Nephron (organoid): ENCODE measurements at regions not wholly inside any gene's neighbourhood (a gene's known extent, or its start where the extent isn't known, plus 50 kb on each side); places are given as distances from the start of the nearest gene placed in this dataset.

Experiments used
- H3K27ac Mint-ChIP-seq, 3 experiments: 2 replicates each; pipeline ENCODE4 v1.8.0; 2020; ENCODE audit warnings: mixed read lengths in 3 of 3, mild to moderate bottlenecking in 2 of 3, moderate library complexity in 1 of 3
- H3K27me3 Mint-ChIP-seq: 2 replicates; pipeline ENCODE4 v1.8.0; 2021; ENCODE audit warnings: low read depth, mild to moderate bottlenecking, moderate library complexity, mixed read lengths
- H3K36me3 Mint-ChIP-seq: 2 replicates; pipeline ENCODE4 v1.8.0; 2020; ENCODE audit warnings: low read depth, mixed read lengths
- H3K4me1 Mint-ChIP-seq: 2 replicates; pipeline ENCODE4 v1.8.0; 2020; ENCODE audit warnings: mixed read lengths
- H3K4me3 Mint-ChIP-seq, 3 experiments: 2 replicates each; pipeline ENCODE4 v1.8.0; 2020; ENCODE audit warnings: mild to moderate bottlenecking in 3 of 3, mixed read lengths in 3 of 3, moderate library complexity in 2 of 3
- H3K9me3 Mint-ChIP-seq: 2 replicates; pipeline ENCODE4 v1.8.0; 2020; ENCODE audit warnings: mixed read lengths
- CTCF ChIP-seq, 3 experiments: fragments of 200-600 bp; sonication (generic); IDR thresholded peaks; one replicate each; pipeline ENCODE4 v1.5.0; 2021; ENCODE audit warnings: antibody characterized with exemption in 3 of 3; ENCODE audit not compliant: unreplicated experiment in 3 of 3

- peaks cover 4% of the 10 kb centered on the region for H3K9me3 Mint-ChIP-seq
- peak overlapping the region; percentile 21 to 73 (median 55) for H3K27ac Mint-ChIP-seq
- H3K36me3 Mint-ChIP-seq = no peaks in the 10 kb centered on the region
- H3K27me3 Mint-ChIP-seq = peaks cover 17% of the 10 kb centered on the region
- peaks cover 64% of the 10 kb centered on the region for H3K4me1 Mint-ChIP-seq
- no peak overlapping the region for H3K4me3 Mint-ChIP-seq
- TF ChIP-seq CTCF (IDR thresholded peaks at IDR 0.05; ENCODE audit: unreplicated experiment in 3 of 3) = no peak
Measured at GRCh38 chr6:14832427-14832826, 413.4 kb upstream of the JARID2 start.

GRCh38 chr6:14834851-14835530 lies 410.9 kb upstream of the JARID2 start:
- Mint-ChIP-seq H3K27ac (no peak overlapping the region), H3K9me3 (peaks cover 4% of the 10 kb centered on the region), H3K4me3 (no peak overlapping the region), H3K4me1 (peaks cover 64% of the 10 kb centered on the region), H3K27me3 (peaks cover 12% of the 10 kb centered on the region), H3K36me3 (no peaks in the 10 kb centered on the region)
- TF ChIP-seq CTCF (IDR thresholded peaks at IDR 0.05; ENCODE audit: unreplicated experiment in 3 of 3) = no peak

GRCh38 chr6:14837435-14837834 lies 408.4 kb upstream of the JARID2 start:
- H3K36me3 Mint-ChIP-seq = no peaks in the 10 kb centered on the region
- H3K4me1 Mint-ChIP-seq = peaks cover 48% of the 10 kb centered on the region
- peak overlapping the region in 2 of 3 experiments; percentile 28 to 72 for H3K27ac Mint-ChIP-seq
- no peaks in the 10 kb centered on the region for H3K9me3 Mint-ChIP-seq
- peaks cover 4% of the 10 kb centered on the region for H3K27me3 Mint-ChIP-seq
- H3K4me3 Mint-ChIP-seq = no peak overlapping the region
- TF ChIP-seq CTCF (IDR thresholded peaks at IDR 0.05; ENCODE audit: unreplicated experiment in 3 of 3) = no peak

GRCh38 chr6:14838133-14838583 lies 407.7 kb upstream of the JARID2 start:
- Mint-ChIP-seq H3K36me3 (no peaks in the 10 kb centered on the region), H3K27me3 (peaks cover 6% of the 10 kb centered on the region), H3K4me3 (peak overlapping the region in 1 of 3 experiments; percentile 3), H3K27ac (peak overlapping the region; percentile 28 to 72 (median 50)), H3K9me3 (no peaks in the 10 kb centered on the region), H3K4me1 (peaks cover 45% of the 10 kb centered on the region)
- no peak for TF ChIP-seq CTCF (IDR thresholded peaks at IDR 0.05; ENCODE audit: unreplicated experiment in 3 of 3)

- H3K9me3 Mint-ChIP-seq = peaks cover 3% of the 10 kb centered on the region
- peaks cover 8% of the 10 kb centered on the region for H3K27me3 Mint-ChIP-seq
- H3K36me3 Mint-ChIP-seq = no peaks in the 10 kb centered on the region
- peak overlapping the region in 1 of 3 experiments; percentile 4 for H3K4me3 Mint-ChIP-seq
- no peak for TF ChIP-seq CTCF (IDR thresholded peaks at IDR 0.05; ENCODE audit: unreplicated experiment in 3 of 3)
- peak overlapping the region in 2 of 3 experiments; percentile 3 to 55 for H3K27ac Mint-ChIP-seq
- H3K4me1 Mint-ChIP-seq = peaks cover 35% of the 10 kb centered on the region
Measured at GRCh38 chr6:14841901-14842421, 403.9 kb upstream of the JARID2 start.

GRCh38 chr6:14844411-14844810 lies 401.5 kb upstream of the JARID2 start:
- Mint-ChIP-seq H3K4me1 (peaks cover 19% of the 10 kb centered on the region), H3K4me3 (peak overlapping the region in 2 of 3 experiments; percentile 10 to 16), H3K27ac (peak overlapping the region in 2 of 3 experiments; percentile 15 to 61), H3K27me3 (peaks cover 8% of the 10 kb centered on the region), H3K9me3 (peaks cover 3% of the 10 kb centered on the region), H3K36me3 (no peaks in the 10 kb centered on the region)
- TF ChIP-seq CTCF (IDR thresholded peaks at IDR 0.05; ENCODE audit: unreplicated experiment in 3 of 3) = no peak
